GM12892 (cell line): ENCODE measurements at regions not wholly inside any gene's neighbourhood (a gene's known extent, or its start where the extent isn't known, plus 50 kb on each side); places are given as distances from the start of the nearest gene placed in this dataset.

ENCODE experiments used
- POLR2A ChIP-seq: IDR thresholded peaks from 2 replicates; pipeline ENCODE4 v1.6.1; 2011; ENCODE audit warnings: low read depth, low read length, control low read depth
- POLR2AphosphoS5 ChIP-seq: IDR thresholded peaks from 2 replicates; pipeline ENCODE4 v1.6.1; 2011; ENCODE audit warnings: low read depth, low read length, control low read depth

GRCh38 chr21:38726482-38726881 lies 79.2 kb upstream of the ETS2 start:
- TF ChIP-seq POLR2AphosphoS5, result no peak
- TF ChIP-seq POLR2A, result no peak
